Stimulated activated CD4-positive, alpha-beta T cell treated with anti-CD3 and anti-CD28 coated beads, Interleukin-4, amount 100 ng/mL, for 1 hour (primary cell): ENCODE measurements at regions not wholly inside any gene's neighbourhood (a gene's known extent, or its start where the extent isn't known, plus 50 kb on each side); places are given as distances from the start of the nearest gene placed in this dataset.

Source experiments
- DNase-seq: peaks from one replicate; pipeline ENCODE4 v3.0.0-alpha.2; 2020

DNA sequence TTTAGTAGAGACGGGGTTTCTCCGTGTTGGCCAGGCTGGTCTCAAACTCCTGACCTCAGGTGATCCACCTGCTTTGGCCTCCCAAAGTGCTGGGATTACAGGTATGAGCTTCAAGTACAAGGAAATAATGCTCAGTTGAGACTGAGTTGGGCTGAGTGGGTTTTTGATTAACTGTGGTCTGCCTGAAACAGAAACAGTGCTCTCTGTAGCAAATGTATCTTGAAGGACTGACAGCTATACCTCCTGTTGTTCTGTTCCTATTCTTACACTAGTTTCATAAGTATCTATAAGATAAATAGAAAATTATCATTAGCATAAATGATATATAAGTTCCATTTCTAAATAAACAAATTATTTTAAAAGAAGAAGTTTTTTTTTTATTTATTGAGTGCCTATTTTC lies 142.8 kb upstream of the PTPRK start:
- no peak for DNase-seq

GRCh38 chr6:128659878-128660622 lies 139.7 kb upstream of the PTPRK start:
- DNase-seq = no peak

DNA sequence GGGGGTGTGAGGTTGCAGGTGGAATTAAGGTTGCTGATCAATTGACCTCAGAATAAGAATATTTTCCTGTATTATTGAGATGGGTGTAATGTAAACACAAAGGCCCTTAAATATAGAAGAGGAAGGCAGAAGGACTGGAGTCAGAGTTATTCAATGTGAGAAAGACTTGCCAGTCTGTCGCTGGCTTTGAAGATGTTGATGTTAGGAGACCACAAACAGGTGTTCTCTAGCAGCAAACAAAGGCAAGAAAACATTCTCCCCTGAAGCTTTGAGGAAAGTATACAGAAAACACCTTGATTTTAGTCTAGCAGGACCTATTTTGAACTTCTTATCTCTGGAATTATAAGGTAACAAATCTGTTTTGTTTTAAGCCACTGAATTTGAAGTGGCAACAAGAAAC lies 138.9 kb upstream of the PTPRK start:
- DNase-seq = no peak

DNA sequence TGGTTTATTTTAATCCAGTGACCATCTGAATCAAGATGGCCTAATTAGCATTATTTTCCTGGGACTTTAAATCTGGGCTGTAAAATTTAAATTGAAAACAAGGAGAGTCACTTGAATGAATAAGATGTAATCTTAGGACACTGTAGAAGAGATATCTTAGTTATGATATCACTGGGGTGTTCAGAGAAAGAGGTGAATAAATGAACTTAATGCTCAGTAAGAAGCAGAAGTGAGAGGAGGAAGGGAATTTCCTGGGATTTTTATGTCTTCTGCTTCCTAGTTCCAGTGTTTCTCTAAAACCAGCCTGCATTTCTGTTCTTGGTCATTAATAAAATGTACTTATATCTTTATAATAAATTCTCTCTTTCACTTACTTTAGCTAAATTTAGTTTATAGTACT lies 136.8 kb upstream of the PTPRK start:
- DNase-seq = no peak

DNA sequence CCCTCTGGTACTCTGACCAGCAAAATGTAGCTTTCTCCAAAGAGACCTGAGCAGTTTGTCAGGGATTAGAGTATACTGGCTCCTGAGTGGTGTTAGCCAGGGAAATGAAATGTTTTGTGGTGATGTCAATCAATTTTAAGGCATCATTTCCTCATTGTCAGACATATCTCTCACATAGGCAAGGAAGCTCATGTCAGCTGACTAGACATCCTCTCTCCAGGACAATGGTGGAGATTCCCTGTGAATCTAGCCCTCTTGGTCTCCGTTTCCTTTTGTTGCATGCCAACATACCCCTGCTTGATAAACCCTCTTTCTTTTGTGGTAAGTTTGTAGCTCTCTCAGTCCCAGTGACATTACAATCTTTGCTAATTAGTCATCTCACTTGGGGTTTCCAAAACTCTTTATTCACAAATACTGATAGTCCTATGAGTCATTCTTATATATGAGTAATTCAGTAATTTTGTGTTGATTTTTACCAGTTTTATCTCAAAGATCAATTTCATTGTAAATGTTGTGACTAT lies 135.6 kb upstream of the PTPRK start:
- no peak for DNase-seq

- DNase-seq = no peak
These were observed 127.7 kb upstream of the PTPRK start for GRCh38 chr6:128648022-128648598.

DNA sequence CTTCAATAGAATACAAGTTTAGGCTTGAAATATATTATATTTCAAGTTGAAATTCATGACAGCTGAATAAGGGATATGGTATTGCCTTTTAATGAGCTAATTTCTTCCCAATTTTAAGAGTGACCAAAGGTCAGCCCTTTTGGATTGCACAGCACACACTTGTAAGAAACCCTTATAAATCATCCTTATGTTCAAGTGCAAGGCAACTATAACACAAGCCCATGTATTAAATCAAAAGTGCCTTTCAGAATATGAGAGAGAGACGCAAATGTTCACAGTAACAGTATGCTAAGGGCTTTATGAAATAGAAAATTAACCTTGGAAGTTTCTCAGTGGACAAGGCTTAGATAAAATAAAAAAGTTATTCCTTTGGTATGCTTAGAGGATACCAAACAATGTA lies 121.7 kb upstream of the PTPRK start:
- DNase-seq = no peak

- no peak for DNase-seq
These were observed 121.3 kb upstream of the PTPRK start for GRCh38 chr6:128641703-128642102.

DNA sequence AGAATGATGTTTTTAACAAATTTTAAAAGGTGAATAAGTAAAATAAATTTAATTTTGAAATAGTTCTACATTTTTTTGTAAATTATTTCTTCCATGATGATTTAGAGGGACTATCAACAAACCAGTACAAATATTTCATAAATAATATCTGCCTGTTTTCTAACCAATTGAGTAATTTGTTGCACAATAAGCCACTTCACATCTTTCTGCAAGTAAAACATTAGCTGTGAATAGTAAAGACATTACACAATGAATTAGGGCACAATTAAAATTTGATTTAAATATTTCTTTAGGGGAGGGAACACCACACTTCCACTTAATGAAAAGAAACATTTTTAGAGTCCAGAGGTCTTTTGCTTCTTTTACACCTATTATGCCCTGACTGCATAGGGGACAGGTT lies 118.4 kb upstream of the PTPRK start:
- no peak for DNase-seq

DNA sequence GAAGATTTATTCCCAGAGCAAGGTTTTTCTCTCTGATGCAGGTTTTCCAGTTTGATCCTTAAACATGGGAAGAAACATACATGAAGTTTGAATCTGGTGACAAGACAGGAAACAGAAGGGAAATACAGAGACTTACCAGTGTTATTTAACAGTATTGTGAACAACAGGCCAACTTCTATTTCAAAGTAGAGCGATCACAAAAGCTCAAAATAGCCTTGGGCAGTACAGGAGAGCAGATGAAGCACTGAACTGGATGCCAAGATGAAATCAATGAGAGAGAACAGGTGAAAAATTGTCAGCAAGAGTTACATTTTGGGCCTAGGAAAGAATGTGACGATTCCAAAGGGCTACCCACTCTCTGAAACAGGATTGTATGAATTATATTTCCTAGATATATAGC lies 114.8 kb upstream of the PTPRK start:
- DNase-seq = no peak

DNA sequence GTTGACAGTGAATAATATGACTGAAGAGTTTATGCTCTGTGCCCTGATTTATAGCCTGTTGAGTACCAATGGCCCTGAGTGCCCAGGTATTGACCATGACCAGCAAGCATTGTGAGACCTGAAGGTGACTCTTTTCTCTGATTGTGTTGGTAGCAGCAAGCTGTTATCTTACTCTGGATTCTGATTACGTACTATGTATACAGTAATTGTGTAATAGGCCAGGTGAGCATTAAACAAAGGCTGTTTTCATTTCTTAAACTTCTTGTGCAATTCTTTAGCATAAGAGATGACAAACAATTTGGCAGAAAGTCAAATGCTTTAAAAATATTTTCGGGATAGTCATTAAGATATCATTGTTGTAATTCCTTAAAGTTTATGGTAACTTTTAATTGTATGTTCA lies 111.7 kb upstream of the PTPRK start:
- DNase-seq = no peak

- DNase-seq = no peak
These were observed 110.6 kb upstream of the PTPRK start for GRCh38 chr6:128631031-128631430.

DNA sequence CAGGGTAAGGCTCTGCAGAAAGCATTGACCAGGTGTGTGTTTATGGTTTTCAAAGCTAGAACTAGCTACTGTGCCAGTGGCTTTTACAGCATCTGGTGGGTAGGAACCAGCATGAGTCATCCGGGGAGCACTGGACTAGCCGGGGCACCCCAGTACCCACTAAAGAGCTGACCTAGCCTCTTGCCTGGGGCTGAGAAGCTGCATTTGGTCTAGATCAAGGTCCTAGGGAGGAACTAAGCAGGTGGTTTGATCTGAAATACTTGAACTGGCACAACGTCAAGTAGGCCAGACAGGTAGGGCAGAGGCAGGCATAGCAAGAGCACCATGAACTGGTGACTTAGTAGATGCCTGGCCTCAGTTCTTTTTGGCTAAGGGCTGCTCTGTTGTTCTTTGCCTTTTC lies 109.8 kb upstream of the PTPRK start:
- DNase-seq = no peak

DNA sequence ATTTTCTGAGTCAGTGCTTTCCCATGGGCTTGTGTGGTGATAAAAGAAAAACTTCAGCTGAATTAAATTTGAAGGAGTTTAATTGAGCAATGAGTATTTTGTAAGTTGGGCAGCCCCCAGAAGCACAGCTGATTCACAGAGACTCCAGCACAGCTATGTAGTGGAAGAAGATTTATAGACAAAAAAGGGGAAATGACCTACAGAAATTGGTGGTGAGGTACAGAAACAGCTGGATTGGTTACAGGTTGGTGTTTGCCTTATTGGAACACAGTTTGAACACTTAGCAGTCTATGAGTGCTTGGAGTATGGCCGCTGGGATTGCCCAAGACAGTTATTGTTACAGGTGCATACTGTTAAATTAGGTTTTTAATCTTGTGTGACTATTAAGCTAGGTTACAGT lies 96.9 kb upstream of the PTPRK start:
- no peak for DNase-seq

GRCh38 chr6:128616342-128616741 lies 95.9 kb upstream of the PTPRK start:
- DNase-seq = no peak

DNA sequence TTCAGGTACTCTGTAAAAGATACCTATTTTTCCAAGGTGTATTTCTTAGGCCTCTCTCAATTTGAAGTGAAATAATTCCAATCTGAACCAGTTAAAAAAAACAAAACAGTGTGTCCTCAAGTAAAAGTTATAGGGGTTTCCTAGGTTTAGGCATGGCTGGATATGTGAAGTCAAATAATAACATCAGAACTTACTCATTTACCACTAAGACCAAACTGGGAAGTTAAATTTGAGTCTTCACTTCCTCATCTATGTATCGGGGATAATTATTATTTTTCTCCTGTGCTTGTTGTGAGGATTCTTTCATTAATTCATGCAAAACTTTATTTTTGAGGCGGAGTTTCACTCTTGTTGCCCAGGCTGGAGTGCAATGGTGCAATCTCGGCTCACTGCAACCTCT lies 86.2 kb upstream of the PTPRK start:
- no peak for DNase-seq

DNA sequence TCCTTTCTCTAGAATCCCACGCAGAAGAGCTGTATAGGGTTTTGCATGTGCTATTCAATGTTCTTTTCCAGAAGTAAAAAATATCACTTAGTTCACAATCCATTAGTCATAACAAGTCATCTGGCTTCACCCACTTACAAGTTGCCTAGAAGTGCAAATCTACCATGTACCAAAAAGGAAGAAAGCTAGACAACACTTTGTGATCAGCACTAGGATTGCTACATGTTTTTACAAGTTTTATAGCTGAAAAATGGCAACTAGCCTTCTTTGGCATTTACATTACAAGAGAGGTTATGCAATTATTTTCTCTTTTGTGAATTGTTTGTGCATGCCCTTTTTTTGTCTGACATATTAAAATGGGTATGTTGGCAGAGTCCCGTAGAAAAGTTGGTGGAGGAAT lies 85.6 kb upstream of the PTPRK start:
- no peak for DNase-seq

DNA sequence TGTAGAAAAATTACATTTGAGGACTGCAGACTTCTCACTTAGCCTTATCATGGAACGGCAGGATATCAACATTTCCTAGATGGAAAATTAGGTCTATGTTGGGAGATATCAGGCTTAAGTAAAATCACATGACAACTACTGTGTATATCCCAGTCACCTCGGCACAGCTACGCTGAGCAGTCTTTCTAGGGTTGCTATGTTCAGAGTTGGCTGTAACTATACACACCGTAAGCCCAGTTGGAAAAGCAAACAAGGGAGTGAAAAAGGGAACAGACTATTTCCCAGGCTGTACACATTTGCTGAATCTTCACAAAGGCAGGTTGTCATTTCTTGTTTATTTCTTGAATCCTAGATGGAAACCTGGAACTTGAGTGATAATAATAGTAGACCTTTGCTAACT lies 80.7 kb upstream of the PTPRK start:
- DNase-seq = no peak

DNA sequence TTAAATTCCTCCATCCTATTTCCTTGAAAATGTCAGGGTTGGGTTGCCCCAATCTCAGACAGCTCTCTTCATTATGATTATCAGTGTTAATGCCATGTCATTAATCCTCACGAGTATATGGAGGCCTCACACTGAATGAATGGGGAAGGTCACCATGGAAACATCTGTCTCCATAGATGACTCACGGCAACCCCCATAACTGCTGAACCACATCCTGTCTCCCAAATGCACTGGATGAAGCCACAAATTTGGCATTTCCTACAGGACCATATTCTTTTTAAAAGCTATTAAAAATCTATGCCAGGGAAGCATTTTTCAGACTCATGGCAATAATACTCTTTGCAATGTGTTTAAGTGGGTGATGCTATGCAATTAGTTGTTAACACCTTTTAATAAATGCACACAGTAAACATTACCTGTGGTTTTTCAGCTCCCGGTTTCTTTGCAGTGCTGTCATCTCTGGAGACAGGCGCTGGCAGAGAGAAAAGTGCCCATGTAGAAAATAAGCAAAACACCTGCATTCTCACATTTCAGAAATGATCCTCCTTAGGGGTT lies 80.1 kb upstream of the PTPRK start:
- no peak for DNase-seq

- no peak for DNase-seq
These were observed 78.6 kb upstream of the PTPRK start for GRCh38 chr6:128599036-128599435.

DNA sequence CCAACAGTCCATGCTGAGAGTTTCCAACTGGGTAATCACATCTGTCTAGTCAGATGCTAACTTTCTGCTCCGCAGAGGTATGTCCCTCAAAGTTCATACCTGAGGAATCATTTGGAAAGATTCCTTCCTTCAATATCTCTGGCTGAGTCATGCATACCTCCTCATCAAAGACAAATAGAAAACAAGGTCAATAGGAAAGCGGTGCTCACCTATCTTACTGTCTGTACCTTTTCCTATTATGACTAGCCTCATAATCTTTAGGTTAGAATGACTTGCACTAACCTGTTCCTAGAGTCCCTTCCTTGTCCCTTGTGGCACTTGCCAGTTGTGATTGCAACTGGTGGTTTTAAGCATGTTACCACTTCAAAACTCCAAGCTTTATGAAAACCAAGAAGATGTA lies 78.2 kb upstream of the PTPRK start:
- no peak for DNase-seq

- no peak for DNase-seq
These were observed 77.6 kb upstream of the PTPRK start for GRCh38 chr6:128597956-128598355.

DNA sequence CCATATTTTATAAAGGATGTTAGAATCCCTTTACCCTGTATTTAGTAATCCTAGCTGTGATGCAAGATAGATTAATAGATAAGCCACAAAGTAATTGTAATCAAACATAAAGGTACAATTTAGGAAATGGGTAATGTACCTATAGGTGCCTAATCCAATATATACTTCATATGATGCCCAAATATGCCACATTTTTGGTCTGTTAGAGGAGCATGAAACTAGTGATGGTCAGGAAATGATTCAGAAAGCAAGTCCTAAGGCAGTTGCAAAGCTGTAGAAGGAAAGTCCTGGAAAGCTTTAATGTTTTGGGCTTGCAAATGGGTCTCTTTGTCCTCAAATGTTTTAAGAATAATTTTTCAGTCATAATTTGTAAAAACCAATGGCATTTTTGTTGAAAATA lies 76.6 kb upstream of the PTPRK start:
- no peak for DNase-seq

- DNase-seq = no peak
These were observed 75.1 kb upstream of the PTPRK start for GRCh38 chr6:128595544-128595943.

DNA sequence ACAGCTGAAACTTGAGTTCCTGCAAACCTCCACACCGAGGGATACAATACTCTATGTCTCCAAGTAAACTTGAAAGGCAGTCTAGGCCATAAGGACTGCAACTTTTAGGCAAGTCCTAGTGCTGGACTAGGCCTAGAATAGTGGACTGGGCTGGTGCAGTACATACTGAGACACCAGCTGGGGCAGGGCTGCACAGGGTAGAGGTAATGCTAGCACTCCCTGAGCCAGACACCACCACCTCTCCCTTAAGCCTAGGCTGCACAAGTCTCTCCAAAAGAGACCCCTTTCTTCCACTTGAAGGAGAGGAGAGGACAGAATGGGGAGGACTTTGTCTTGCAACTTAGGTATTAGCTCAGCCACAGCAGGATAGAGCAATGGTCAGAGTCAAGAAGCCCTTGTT lies 65.7 kb upstream of the PTPRK start:
- DNase-seq = no peak
